ENCODE measurements at regions not wholly inside any gene's neighbourhood (a gene's known extent, or its start where the extent isn't known, plus 50 kb on each side); places are given as distances from the start of the nearest gene placed in this dataset.

GRCh38 chr13:76711550-76712182 lies 174.5 kb downstream of the KCTD12 start:
- DNase-seq (ENCODE audit: low read depth), result peak; percentile 87

DNA sequence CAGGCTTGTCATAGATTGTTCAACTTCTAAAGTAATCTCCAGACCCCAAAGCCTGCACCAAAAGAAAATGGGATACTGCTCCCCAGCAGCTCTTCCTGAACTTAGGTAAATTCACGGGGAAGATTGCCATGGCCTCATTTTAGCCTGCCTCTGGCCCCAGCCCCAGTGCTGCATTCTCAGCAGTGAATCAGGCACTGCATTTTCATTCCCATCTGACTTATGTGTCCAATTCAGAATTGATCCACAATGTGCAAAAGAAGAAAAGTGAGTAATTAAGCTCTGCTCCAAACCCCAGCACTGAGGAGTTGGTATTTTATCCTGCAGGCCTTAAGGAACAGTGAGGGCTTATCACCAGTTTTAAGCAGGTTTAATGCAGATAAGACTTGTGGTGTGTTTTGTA lies 176.4 kb downstream of the KCTD12 start:
- no peak for DNase-seq (ENCODE audit: low read depth)

- no peak for DNase-seq (ENCODE audit: low read depth)
These were observed 178.0 kb downstream of the KCTD12 start for GRCh38 chr13:76708138-76708688.

- DNase-seq (ENCODE audit: low read depth), result peak; percentile 84
These were observed 178.8 kb downstream of the KCTD12 start for GRCh38 chr13:76707360-76707759.

DNA sequence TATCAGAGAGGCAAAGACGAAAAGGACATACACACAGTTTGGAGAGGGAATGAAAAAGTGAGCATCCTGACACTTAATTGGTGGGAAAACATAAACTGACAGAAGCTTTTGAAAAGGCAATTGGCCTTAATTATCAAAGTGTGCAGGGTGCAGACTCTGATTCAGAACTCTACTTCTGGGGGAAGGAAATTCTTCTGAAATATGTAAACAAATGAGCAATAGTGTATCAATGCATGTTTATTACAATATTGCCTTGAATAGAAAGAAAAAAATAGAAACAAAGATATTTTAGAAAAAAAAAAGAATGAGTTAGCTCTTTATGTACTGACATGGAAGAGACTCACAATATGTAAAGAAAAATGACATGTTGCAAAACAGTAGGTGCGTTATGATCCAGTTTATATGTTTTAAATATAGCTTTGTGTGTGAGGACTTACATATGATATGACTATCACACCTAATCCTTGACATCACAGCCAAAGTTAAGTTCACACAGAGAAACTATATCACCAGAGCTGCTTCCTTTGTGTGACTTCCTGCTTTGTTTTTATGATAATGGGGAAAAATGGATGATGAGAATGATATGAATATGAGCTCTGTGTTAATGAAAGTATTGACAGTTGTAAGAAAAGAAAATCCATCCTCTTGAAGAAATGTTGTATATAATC lies 182.4 kb downstream of the KCTD12 start:
- DNase-seq (ENCODE audit: low read depth), result no peak

DNA sequence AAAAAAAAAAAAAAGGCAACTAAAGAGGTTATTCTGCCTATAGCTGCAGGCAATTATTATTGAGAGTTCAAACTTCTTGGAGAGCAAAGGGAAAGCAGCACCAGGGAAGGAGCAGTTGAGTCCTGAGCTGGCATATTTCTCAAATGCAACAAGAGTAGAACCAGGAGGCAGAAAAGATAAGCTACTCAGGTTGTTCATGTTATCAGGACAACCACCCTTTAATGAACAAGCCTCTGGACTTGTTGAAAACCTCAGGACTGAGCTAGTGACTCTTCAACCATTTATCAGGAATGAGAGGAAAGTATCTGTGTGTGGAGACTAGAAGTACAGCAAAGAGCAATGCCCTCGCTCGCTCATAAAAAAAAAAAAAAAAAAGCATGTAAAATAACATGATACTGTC lies 183.0 kb downstream of the KCTD12 start:
- no peak for DNase-seq (ENCODE audit: low read depth)

DNA sequence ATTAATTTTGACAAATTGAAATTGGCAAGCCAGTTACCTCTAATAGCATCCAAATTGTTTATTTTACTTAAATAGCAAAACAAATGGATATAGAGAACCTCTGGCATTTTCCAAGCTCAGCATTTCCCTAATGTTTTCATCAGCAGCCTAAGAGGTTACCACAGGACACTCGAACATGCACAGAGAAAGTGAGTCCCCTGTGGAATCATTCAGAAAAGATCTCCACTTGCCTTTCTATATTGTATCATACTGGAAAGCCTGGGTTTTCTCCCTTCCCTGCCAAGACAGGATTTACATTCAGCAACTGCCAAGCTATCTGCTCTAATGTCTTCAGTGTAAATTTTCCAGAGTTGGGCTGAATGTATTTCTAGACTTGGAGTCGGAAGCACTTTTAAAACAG lies 188.9 kb downstream of the KCTD12 start:
- no peak for DNase-seq (ENCODE audit: low read depth)

DNA sequence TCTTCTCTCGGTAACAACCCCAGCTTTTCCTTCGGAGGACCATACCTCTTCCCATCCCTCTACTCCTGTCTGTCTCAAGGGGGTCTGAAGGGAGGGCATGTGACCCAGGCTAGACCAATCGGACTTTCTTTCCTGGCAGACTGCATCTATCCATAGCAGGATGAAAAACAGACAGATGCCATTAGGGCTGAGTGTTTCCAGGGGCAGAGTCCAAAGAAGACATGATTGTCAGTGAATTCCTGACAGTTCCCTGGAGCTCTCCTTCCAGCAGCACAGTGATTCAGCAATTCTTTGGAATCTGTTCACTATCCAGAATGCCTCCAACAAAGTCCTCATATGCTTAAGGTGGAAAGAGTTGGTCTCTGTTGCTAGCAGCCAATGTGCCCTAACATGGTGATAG lies 189.8 kb downstream of the KCTD12 start:
- no peak for DNase-seq (ENCODE audit: low read depth)

DNA sequence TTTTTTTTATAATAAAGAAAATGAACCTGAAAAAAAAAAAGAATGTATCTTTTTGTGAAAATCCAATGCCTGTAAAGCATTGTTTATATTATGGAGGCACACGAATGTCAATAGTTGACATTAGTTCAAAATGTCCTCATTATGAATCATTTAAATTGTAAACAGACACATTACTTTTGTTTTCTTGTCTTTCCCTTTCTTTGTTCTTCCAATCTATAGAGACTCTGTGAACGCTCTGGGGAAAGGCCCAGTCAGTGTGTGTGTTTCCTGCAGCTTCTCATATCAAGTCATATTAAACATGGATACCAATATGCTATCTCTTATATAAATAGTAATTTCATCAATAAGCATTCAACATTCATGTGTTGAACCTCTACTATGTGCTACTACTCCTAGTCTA lies 193.1 kb downstream of the KCTD12 start:
- DNase-seq (ENCODE audit: low read depth), result no peak

- DNase-seq (ENCODE audit: low read depth), result no peak
These were observed 193.9 kb downstream of the KCTD12 start for GRCh38 chr13:76692346-76692745.

DNA sequence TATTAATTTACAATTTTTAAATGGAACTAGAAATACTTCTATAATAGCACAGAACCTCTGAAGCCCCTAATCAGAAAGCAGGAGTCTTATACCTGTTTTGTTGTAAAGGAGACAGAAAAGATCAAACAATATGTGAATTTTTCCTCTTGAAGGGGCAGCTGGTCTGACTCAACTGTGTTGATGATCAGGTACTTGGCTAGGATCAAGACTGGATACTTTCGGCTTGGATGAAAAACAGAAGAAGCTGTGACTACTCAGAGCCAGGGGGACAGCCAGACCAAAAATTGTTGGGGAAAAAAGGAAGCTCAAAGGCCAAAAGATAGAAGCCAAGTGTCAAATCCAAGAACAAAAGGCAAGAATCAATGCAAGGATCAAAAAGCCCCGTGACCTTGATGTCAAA lies 195.6 kb downstream of the KCTD12 start:
- no peak for DNase-seq (ENCODE audit: low read depth)

- DNase-seq (ENCODE audit: low read depth), result no peak
These were observed 198.7 kb downstream of the KCTD12 start for GRCh38 chr13:76687467-76687866.

DNA sequence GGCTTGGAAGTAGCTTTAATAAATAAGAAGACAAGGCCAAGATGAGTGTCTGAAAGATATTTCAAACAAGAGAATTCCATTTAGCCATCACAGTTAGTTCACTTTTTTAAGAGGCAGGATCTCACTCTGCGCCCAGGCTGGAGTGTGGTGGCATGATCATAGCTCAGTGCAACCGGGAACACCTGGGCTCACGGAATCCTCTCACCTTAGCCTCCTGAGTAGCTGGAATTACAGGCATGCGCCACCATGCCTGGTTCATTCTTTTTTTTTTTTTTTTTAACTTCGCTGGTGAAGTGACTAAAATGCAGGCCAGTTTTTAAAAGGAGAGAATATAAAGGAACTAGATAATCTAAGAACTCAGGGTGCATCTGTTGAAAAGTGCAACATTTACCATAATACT lies 200.3 kb downstream of the KCTD12 start:
- no peak for DNase-seq (ENCODE audit: low read depth)

- no peak for DNase-seq (ENCODE audit: low read depth)
These were observed 201.9 kb downstream of the KCTD12 start for GRCh38 chr13:76684336-76684735.

DNA sequence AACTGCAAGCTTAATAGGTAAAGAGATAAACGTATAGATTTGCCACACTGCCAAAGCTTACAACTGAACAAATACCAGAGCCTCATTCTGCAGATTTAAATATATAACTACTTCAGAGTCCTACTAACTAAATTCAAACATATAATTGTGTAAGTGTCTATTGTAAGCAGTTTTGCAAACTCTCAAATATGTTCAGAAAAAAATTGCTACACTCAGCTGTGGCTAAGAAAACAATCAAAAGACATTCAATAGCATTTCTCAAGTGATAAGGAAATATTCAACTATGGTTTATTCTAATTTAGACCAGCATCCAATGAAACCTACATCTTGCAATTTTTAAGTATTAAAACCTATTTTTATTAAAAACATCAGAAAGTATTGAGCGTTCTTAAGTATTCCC lies 202.4 kb downstream of the KCTD12 start:
- DNase-seq (ENCODE audit: low read depth), result no peak

GRCh38 chr13:76683168-76683567 lies 203.0 kb downstream of the KCTD12 start:
- DNase-seq (ENCODE audit: low read depth), result no peak

- no peak for DNase-seq (ENCODE audit: low read depth)
These were observed 206.1 kb downstream of the KCTD12 start for GRCh38 chr13:76680112-76680511.

GRCh38 chr13:76677043-76677442 lies 209.2 kb downstream of the KCTD12 start:
- DNase-seq (ENCODE audit: low read depth), result no peak

DNA sequence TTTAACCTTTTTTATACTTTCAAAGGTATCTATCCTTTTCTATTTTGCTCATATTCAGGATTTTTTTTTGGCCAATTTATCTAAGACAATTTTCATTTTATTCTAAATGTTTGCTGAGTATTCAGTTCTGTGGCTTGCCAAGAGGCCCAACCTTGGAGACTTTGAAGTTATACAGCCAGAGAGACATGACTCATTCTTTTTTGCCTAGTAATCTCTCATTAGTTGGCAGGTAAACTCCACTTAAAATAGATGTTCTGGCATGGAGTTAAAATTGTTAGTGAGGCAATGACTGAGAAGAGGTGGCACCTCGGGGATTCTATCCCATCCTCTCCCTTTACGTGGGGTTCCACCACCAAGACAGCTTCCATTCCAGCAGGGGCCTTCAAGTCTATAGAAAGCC lies 213.8 kb downstream of the KCTD12 start:
- DNase-seq (ENCODE audit: low read depth), result peak; percentile 51

DNA sequence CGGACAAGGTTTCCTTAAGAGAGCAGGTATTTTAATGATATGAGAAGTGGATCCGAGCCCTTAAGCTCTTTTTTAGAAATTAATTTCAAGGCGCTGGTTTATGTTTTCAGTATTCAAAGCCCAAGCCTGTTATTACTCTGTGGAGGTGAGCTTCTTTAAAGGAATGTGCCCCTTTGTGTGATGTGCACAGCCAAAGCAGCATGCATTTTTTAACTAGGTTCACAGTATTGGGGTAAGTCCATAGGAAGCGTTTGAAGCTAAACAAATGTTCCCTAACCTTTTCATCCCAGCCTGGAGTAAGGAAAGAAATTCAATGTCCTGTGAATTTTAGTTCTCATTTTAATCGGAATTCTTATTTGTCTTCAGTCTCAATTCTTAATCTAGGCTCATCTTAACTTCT lies 217.5 kb downstream of the KCTD12 start:
- DNase-seq (ENCODE audit: low read depth), result no peak

GRCh38 chr13:76668141-76668540 lies 218.1 kb downstream of the KCTD12 start:
- DNase-seq (ENCODE audit: low read depth), result no peak

DNA sequence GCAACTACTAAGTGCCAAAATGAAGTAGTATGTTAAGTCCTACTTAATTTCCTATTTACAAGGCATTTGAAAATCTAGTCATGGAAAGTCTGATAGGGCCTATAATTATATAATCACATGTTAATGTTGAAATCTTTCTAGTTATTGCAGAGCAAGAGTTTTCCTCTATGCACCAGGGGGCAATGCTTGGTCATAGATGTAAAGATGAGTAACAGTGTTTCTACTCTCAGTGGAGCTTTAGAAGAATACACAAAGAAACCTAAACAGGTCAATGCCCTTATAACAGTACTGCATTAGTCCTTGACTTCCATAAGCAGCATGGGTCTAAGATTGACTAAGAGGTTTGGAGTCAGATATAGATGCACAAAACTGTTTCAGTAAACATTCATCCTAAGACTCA lies 218.7 kb downstream of the KCTD12 start:
- DNase-seq (ENCODE audit: low read depth), result peak; percentile 26

Data from HT1080 (cell line).